ENCODE measurements at regions not wholly inside any gene's neighbourhood (a gene's known extent, or its start where the extent isn't known, plus 50 kb on each side); places are given as distances from the start of the nearest gene placed in this dataset.

GRCh38 chr14:34241185-34241711 lies 220.8 kb downstream of the SPTSSA start:
- no peak for DNase-seq

DNA sequence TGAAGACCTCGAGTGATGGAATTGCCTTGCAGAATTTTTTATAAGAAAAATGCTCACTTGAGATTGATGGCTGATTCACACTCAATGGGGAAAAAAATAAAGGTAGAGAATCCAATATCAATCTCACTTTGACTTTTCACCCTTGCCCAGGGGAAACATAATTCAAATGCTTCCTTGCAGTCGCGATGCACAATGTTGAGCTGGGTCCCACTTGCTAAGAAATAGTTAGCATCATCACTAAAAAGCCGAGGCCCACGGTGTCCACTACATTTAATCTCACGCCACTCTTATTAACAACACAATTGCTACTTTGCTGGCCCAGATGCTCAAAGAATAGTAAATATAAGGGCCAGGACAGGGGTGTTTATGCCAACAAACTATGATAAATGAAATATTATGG lies 223.4 kb downstream of the SPTSSA start:
- DNase-seq: no peak

- no peak for DNase-seq
These were observed 224.4 kb downstream of the SPTSSA start for GRCh38 chr14:34237677-34238076.

GRCh38 chr14:34237081-34237480 lies 225.0 kb downstream of the SPTSSA start:
- DNase-seq: no peak

- no peak for DNase-seq
These were observed 226.3 kb downstream of the SPTSSA start for GRCh38 chr14:34235643-34236300.

DNA sequence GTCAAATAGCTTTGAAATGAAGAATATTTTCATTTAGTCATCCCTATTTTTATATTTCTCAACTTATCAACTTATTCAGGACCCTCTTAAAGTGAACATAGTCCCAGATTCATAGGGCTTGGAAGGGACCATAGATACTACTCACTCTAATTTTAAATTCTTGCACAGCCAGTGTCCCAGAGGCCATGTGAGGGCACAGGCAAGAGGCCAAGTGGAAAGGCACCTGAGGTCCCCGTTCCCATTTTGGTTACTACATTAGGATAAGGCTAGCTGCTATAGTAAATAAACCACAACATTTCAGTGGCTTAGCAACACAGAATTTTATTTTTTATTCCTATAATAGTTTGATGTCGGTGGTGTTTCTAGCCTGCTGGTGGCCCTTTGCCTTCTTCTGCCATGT lies 227.8 kb downstream of the SPTSSA start:
- DNase-seq: no peak

DNA sequence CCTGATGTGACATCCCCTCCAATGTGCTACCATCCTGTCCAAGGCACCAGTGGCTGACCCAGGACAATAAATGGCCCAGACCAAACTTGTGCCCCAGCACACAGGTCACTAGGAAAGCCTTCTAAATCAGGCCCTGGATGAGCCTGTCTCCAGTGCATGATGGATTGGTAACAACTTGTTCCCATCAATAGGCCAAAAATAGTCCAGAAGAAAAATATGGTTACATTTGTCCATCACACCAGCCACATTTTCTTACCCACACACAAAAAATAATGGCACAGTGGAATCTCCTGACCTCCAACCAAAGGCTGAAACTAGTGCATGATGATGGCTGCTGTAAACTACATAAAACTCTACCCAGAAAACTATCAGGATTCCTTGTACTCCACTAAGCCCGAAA lies 228.4 kb downstream of the SPTSSA start:
- no peak for DNase-seq

DNA sequence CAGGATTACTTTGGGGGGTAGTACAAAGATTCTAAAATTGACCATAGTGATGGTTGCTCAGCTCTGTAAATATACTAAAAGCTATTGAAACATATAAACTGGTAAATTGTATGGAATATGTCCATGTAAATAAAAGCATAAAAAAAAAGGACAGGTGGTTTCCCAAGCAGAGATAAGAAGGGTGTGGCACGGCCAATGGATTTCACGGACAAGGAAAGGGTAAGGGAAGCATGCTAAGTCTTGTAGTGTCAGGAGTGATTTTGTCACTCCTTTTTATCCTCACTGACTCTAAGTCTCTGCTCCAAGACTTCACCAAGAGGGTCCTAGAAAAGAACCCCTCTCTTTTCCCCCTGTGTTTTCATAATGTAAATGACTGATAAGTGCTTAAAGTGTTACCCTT lies 229.2 kb downstream of the SPTSSA start:
- DNase-seq: no peak

DNA sequence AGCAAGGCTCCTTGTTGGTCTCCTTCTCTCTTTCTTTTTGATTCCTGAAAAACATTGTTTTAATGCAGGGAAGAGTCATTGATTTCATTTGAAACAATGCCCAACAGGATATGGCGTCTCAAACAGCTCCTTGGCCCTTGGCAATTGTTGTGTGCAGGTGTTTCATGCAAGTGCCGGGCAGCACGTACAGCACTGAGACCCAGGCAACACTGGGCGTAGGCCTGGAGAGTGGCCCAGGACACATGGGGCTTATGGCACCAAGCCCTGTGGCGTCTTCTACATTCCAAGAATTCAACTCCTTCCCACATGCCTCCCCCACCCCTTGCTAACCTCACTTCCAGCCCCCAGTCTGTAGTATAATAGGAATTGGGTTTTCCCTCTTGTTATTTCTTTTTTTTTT lies 230.4 kb downstream of the SPTSSA start:
- DNase-seq: no peak

DNA sequence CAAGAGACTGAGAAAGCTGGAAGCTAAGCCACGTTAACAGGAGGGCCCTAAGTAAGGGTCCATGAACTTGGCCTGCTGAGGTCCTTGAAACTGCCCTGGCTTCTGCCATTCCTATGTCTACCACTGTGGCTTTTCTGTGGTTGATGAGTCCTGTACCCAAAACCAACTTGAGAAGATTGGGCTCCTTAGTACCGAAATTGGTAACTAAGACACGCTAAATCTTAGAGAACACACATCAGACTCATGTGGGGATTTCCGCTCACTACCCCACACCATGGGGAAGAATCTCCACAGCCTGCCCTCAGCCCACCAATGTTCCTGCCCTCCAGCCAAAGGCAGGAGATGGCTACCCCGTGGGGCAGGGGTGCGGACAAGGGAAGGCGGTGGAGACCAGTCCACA lies 232.9 kb downstream of the SPTSSA start:
- no peak for DNase-seq

DNA sequence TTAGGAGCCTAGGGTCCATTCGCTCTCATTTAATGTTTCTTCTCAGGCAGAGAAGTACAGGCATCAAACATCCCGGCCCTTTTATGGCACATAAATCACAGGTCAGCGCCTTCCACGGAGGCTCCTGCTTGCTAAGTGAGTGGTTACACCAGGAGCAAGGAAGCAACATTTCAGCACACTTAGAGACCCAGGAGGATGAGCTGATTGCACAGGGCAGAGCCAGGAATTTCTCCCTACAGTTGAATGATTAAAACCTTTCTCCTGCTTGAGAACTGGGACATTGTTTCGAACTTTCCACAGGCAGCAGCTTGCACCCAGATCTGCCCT lies 233.4 kb downstream of the SPTSSA start:
- DNase-seq: no peak

DNA sequence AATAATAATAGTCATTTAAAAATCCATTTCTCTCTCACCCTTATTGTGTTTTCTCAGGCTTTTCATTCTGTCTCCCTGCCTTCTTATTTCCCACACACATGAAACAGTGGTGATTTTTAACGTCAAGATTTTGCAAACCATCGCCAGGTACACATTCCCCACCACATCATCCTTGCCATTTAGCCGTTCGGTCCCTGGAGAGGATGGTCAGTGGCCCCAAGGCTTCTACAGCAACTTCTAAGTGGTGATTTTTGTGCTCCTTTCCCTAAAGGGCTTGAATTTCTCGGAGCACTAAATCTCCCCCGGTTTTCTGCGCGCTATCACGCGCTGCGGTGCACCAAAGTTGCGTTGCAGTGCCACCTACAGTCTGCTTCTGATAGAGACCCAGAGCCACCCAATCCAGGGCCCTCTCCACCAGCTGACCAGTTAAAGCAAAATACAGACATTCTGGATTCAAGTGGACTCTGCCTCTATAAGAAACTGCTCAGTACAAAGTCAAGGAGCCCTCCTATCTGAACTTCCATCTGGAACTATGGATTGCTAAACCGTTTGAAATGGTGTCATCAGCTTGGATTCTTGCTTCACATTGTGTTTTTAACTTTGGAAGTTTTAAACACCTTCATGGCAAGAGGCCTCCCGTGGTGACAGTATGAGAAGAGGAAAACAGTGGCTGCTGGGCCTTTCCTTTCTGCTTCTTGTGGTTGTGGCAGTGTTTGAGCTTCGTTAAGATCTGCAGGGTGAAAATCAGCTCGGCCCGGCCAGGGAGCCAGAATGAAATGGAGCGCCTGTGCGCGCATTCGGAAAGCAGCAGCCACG lies 234.0 kb downstream of the SPTSSA start:
- peak; percentile 24 for DNase-seq

DNA sequence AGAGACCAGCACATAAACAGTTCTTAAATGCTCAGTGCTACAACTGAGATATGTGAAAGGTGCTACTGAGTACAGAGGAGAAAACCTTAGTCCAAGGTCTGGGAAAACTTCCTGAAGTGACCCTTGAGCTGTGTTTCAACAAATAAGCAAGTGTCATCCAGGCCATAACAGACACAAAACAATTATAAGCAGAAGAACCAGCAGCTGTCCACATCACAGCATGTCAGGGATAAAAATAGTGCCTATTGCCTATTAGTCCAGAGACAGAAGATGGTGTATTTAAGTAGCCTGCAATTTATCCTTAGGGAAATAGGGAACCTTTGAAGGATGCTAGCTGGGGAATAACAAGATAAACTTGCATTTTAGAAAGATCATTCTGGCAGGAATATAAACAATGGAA lies 237.8 kb downstream of the SPTSSA start:
- no peak for DNase-seq

- no peak for DNase-seq
These were observed 238.5 kb downstream of the SPTSSA start for GRCh38 chr14:34223373-34224148.

DNA sequence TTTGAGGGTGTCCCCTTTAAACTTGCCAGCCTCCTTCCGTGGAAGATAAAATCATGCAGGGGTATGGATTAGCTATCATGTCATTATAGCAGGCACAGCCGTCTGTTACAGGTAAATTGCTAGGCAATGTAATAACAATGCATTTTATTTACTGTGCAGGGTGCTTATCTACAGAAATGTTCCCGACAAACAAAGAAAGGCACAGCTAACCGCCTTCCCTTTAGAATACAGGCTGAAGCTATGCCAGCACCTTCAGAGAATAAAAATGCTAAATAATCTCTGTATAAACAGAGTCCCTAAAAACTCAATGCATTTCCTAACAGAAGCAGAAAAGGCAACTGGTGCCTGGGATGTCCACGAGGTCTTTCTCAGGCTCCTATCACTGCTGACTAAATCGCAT lies 239.2 kb downstream of the SPTSSA start:
- DNase-seq: no peak

DNA sequence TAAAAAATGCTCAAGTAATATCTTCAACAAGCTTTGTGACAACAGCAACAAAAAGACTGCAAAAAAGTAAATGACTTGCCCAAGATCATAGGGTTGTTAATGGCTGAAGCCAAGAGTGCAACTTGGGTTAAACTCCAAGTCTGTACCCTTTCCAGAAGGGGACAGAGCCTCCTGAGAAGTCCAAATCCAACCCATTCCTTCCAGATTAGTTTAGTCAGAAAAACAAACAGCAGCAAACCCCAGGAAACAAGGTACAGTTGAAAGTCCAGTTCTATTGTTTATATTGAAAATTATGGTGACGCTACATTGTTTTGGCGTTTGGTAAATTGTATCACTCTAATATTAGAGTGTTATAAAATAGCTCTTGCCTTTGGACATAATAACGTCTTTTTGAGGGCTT lies 239.9 kb downstream of the SPTSSA start:
- DNase-seq: no peak

GRCh38 chr14:34220921-34221320 lies 241.1 kb downstream of the SPTSSA start:
- DNase-seq: no peak

GRCh38 chr14:34220378-34220706 lies 241.7 kb downstream of the SPTSSA start:
- no peak for DNase-seq

GRCh38 chr14:34219661-34220377 lies 242.2 kb downstream of the SPTSSA start:
- no peak for DNase-seq

DNA sequence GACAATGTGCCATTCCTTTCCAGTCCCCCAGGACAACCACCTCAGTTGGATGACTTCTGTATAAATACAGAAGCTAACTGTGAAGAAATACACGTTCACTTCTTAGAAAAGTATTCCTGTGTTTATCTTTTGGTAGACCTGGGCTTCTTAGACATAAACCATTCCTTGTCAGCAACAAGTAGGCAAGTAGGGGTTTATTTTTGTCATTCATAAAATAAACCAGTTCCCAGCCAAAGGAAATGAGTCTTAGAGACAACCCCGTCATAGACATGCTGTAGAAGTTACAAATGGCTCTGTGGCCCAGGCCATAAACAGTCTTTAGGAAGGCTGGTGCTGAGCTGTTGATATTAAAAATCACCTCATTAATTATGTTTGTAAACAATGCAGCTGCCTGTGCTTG lies 243.2 kb downstream of the SPTSSA start:
- no peak for DNase-seq

- no peak for DNase-seq
These were observed 247.1 kb downstream of the SPTSSA start for GRCh38 chr14:34214961-34215360.

DNA sequence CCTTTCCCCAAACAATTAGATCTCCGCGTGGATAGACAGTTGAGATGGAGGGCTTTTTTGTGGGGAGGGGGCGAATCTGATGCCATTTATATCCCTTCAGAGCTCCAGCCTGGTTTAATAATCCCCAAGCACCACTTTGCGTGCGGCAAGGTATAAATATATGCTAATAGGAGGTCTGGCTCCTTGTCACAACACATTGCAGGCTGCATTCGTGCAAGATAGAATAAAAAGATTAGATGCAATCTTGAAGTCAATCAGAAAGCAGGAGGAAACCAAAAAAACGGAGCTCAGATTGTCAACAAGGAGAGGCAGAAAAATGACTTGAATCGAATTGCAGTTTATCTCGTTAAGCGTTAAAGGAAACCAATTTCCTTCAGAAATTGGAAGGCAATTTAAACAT lies 248.7 kb downstream of the SPTSSA start:
- DNase-seq: no peak

Measured in NCI-H146 (cell line).